PC-3 (cell line): ENCODE measurements at regions not wholly inside any gene's neighbourhood (a gene's known extent, or its start where the extent isn't known, plus 50 kb on each side); places are given as distances from the start of the nearest gene placed in this dataset.
"Not testable (repeated sequence)": the region's sequence is repeated elsewhere in the genome, so short reads cannot be mapped to it uniquely, and the experiment has no call there.

Experiments
- ATAC-seq: fragments of 200-7000 bp; cut with Tn5 transposase; 2 replicates; pipeline ENCODE4 v1.9.1; 2020; ENCODE audit warnings: mild to moderate bottlenecking, moderate library complexity
- BruUV-seq: library from RNA; stranded (reverse); fragments of 400-500 nt; replicated peaks from 2 replicates; lab custom pipeline; 2021; lab: Mats Ljungman, UMichigan
- CTCF ChIA-PET: fragments of 300-600 bp; sonication (Branson Sonifier 250); formaldehyde crosslinking; loops from one replicate; lab custom pipeline; 2022; ENCODE audit warnings: antibody characterized with exemption; lab: Charles Lee
- POLR2A ChIA-PET: fragments of 300-600 bp; sonication (Branson Sonifier 250); formaldehyde crosslinking; loops from one replicate; lab custom pipeline; 2022; ENCODE audit warnings: antibody characterized with exemption; ENCODE audit not compliant: unreplicated experiment; lab: Charles Lee
- DNase-seq: peaks from one replicate; pipeline ENCODE4 v3.0.0-alpha.2; 2015
- H2AFZ ChIP-seq: fragments of 300-600 bp; sonication (generic); 2 replicates; pipeline ENCODE4 v1.6.0; 2016; ENCODE audit warnings: antibody characterized with exemption, low read length
- H3F3A ChIP-seq: fragments of 300-600 bp; sonication (generic); one replicate; pipeline ENCODE4 v1.6.0; 2017; ENCODE audit warnings: antibody characterized with exemption, low read length, control low read depth, mild to moderate bottlenecking; ENCODE audit not compliant: unreplicated experiment
- H3K27ac ChIP-seq: fragments of 300-600 bp; sonication (generic); 2 replicates; pipeline ENCODE4 v1.5.1; 2016; ENCODE audit warnings: mild to moderate bottlenecking, low read length
- H3K27me3 ChIP-seq: fragments of 300-600 bp; sonication (generic); 2 replicates; pipeline ENCODE4 v1.6.1; 2016; ENCODE audit warnings: low read length, mixed read lengths
- H3K36me3 ChIP-seq: fragments of 300-600 bp; sonication (generic); 2 replicates; pipeline ENCODE4 v1.6.1; 2016; ENCODE audit warnings: low read depth, mixed run types, low read length, mixed read lengths
- H3K4me1 ChIP-seq: fragments of 300-600 bp; sonication (generic); 2 replicates; pipeline ENCODE4 v1.5.1; 2016; ENCODE audit warnings: low read length; ENCODE audit not compliant: insufficient read depth
- H3K4me2 ChIP-seq: fragments of 300-600 bp; sonication (generic); 2 replicates; pipeline ENCODE4 v1.6.0; 2016; ENCODE audit warnings: low read length
- H3K4me3 ChIP-seq: fragments of 300-600 bp; sonication (generic); 2 replicates; pipeline ENCODE4 v1.5.1; 2016; ENCODE audit warnings: mild to moderate bottlenecking, low read length, mixed read lengths
- H3K79me2 ChIP-seq: fragments of 300-600 bp; sonication (generic); 2 replicates; pipeline ENCODE4 v1.6.1; 2017; ENCODE audit warnings: low read length, mixed read lengths
- H3K9ac ChIP-seq: fragments of 300-600 bp; sonication (generic); 2 replicates; pipeline ENCODE4 v1.6.0; 2016; ENCODE audit warnings: mild to moderate bottlenecking, low read length
- H3K9me2 ChIP-seq: fragments of 300-600 bp; sonication (generic); replicated peaks from 2 replicates; pipeline ENCODE4 v1.6.1; 2016; ENCODE audit warnings: mixed run types, low read length, mixed read lengths
- H3K9me3 ChIP-seq: fragments of 300-600 bp; sonication (generic); 2 replicates; pipeline ENCODE4 v1.6.1; 2016; ENCODE audit warnings: low read length, mixed read lengths
- H4K20me1 ChIP-seq: fragments of 300-600 bp; sonication (generic); 2 replicates; pipeline ENCODE4 v1.6.1; 2016; ENCODE audit warnings: low read length, mixed read lengths
- CTCF ChIP-seq: fragments of 300-600 bp; sonication (generic); conservative IDR thresholded peaks from 2 replicates; pipeline ENCODE4 v1.5.1; 2017; ENCODE audit warnings: antibody characterized with exemption, low read depth, mild to moderate bottlenecking, low read length
- EZH2 ChIP-seq: fragments of 300-600 bp; sonication (generic); IDR thresholded peaks from one replicate; pipeline ENCODE4 v1.6.1; 2017; ENCODE audit warnings: antibody characterized with exemption, mild to moderate bottlenecking, low read length; ENCODE audit not compliant: unreplicated experiment
- EZH2phosphoT487 ChIP-seq: fragments of 300-600 bp; sonication (generic); IDR thresholded peaks from 2 replicates; pipeline ENCODE4 v1.6.1; 2018; ENCODE audit warnings: mild to moderate bottlenecking, antibody characterized with exemption, low read length, borderline replicate concordance
- intact Hi-C: fragments of 100-400 bp; cut with micrococcal nuclease; formaldehyde crosslinking; loops from 2 replicates; pipeline ENCODE4 v1.9.0; 2023

DNA sequence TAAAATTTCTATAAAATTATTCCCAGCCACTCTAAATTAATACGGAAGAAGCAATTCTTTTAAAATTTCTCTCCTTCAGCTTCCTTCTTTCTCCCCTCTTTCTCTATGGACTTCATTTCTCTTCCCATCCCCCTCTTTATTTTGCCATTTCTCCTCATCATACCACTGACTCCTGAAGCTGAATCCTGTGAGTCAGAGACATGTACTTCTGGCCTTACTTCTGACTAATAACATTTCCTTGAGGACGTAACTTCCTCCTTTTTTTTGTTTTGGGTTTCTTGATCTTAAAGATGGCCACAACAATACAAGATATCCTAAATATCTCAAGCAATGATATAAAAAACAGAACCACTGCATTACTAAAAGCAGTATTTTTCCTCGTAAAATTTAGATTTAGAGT lies 63.6 kb upstream of the DENND1B start:
- Histone ChIP-seq H3K27me3 (no peaks in the 10 kb centered on the region), H3K4me3 (peak overlapping the region; percentile 21; the same call in 1 of the 2 replicates), H3K4me2 (peak overlapping the region; percentile 23), H3K36me3 (no peaks in the 10 kb centered on the region), H3K4me1 (peaks cover 16% of the 10 kb centered on the region), H3K79me2 (no peaks in the 10 kb centered on the region), H3K27ac (peak overlapping the region; percentile 52), H4K20me1 (no peaks in the 10 kb centered on the region), H3K9me3 (no peaks in the 10 kb centered on the region), H3K9me2 (no peaks in the 10 kb centered on the region), H2AFZ (peak overlapping the region; percentile 71; the same call in 1 of the 2 replicates), H3K9ac (no peak overlapping the region), H3F3A (no peaks in the 10 kb centered on the region)
- intact Hi-C loops, result no loop called here
- no peak for TF ChIP-seq EZH2phosphoT487
- TF ChIP-seq EZH2, result no peak
- TF ChIP-seq CTCF, result no peak
- peak; percentile 69 for DNase-seq
- peak; percentile 83 for ATAC-seq
- no TSS peak for BruUV-seq
- CTCF ChIA-PET, result no interaction called here
- POLR2A ChIA-PET, result interaction anchor here (0.6 kb wide), 1 partner anchor 1317 kb away, joined by 4 read pairs; no protein-coding TSS in a partner anchor

- CTCF ChIA-PET, result no interaction called here
- DNase-seq, result peak; percentile 9
- no peaks in the 10 kb centered on the region for H3K79me2 ChIP-seq
- H3K9me3 ChIP-seq, result no peaks in the 10 kb centered on the region
- intact Hi-C loops, result no loop called here
- no peak overlapping the region for H3K9ac ChIP-seq
- H3K27me3 ChIP-seq, result no peaks in the 10 kb centered on the region
- no peaks in the 10 kb centered on the region for H3K9me2 ChIP-seq
- ATAC-seq, result no peak; the same call in 1 of the 2 replicates
- H3K4me3 ChIP-seq, result no peak overlapping the region
- no peak overlapping the region for H3K4me2 ChIP-seq
- H4K20me1 ChIP-seq, result no peaks in the 10 kb centered on the region
- BruUV-seq, result no TSS peak
- no peaks in the 10 kb centered on the region for H3K36me3 ChIP-seq
- no peak overlapping the region for H2AFZ ChIP-seq
- no peaks in the 10 kb centered on the region for H3F3A ChIP-seq
- peaks cover 16% of the 10 kb centered on the region for H3K4me1 ChIP-seq
- peak overlapping the region; percentile 49 for H3K27ac ChIP-seq
- TF ChIP-seq CTCF (no peak), EZH2phosphoT487 (no peak), EZH2 (no peak)
- POLR2A ChIA-PET, result no interaction called here
Observed at GRCh38 chr1:197837911-197838310, 62.6 kb upstream of the DENND1B start.

DNA sequence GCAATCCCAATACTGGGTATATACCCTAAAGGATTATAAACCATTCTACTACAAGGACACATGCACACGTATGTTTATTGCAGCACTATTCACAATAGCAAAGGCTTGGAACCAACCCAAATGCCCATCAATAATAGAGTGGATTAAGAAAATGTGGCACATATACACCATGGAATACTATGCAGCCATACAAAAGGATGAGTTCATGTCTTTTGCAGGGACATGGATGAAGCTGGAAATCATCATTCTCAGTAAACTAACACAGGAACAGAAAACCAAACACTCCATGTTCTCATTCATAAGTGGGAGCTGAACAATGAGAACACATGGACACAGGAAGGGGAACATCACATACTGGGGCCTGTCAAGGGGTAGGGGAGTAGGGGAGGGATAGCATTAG lies 61.1 kb upstream of the DENND1B start:
- H3K4me3 ChIP-seq, H3K27ac ChIP-seq, BruUV-seq, H3K9me3 ChIP-seq, H3K79me2 ChIP-seq, H3K4me2 ChIP-seq, H2AFZ ChIP-seq, POLR2A ChIA-PET, H3K9ac ChIP-seq, H4K20me1 ChIP-seq, H3K27me3 ChIP-seq, CTCF ChIA-PET, ATAC-seq, DNase-seq, H3K9me2 ChIP-seq, intact Hi-C loops, H3F3A ChIP-seq, H3K36me3 ChIP-seq: not testable (repeated sequence)
- H3K4me1 ChIP-seq, result peaks cover 16% of the 10 kb centered on the region

DNA sequence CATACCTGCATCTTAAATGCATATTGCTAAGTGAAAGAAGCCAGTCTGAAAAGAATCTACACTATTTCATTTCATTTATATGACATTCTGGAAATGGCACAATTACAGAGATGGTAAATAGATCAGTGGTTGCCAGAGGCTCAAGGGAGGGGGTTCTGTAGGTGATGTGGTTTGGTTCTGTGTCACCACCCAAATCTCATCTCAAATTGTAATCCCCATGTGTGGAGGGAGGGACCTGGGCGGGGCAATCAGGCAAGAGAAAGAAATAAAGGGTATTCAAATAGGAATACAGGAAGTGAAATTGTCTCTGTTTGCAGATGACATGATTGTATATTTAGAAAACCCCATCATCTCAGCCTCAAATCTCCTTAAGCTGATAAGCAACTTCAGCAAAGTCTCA lies 53.7 kb upstream of the DENND1B start:
- H2AFZ ChIP-seq, BruUV-seq, CTCF ChIA-PET, H3K9me2 ChIP-seq, H3F3A ChIP-seq, H3K27me3 ChIP-seq, H3K27ac ChIP-seq, ATAC-seq, H3K9ac ChIP-seq, H4K20me1 ChIP-seq, H3K4me3 ChIP-seq, H3K79me2 ChIP-seq, H3K4me2 ChIP-seq, H3K9me3 ChIP-seq, DNase-seq, H3K4me1 ChIP-seq, POLR2A ChIA-PET, intact Hi-C loops, H3K36me3 ChIP-seq: not testable (repeated sequence)
